HEK293 (cell line): ENCODE measurements at regions not wholly inside any gene's neighbourhood (a gene's known extent, or its start where the extent isn't known, plus 50 kb on each side); places are given as distances from the start of the nearest gene placed in this dataset.
A peak's percentile ranks its signal among the peaks of the same experiment; 100 is the strongest.

ENCODE experiments used
- CTCF ChIA-PET: fragments of 350-600 bp; formaldehyde crosslinking; extraction: SDS; loops from one replicate; lab custom pipeline; 2021; ENCODE audit warnings: antibody characterized with exemption; lab: Yijun Ruan, JAX
- POLR2A ChIA-PET: fragments of 300-600 bp; formaldehyde crosslinking; extraction: SDS; loops from one replicate; lab custom pipeline; 2020; ENCODE audit warnings: antibody characterized with exemption, inconsistent platforms; lab: Yijun Ruan, JAX
- H3K27ac ChIP-seq: fragments of 200-500 bp; sonication (Bioruptor generic); 2 replicates; pipeline ENCODE4 v1.5.1; 2014; ENCODE audit warnings: low read depth, low read length, control low read depth, inconsistent platforms; ENCODE audit errors: extremely low read depth
- H3K36me3 ChIP-seq, 2 experiments: fragments of 200-500 bp in 1 of 2; sonication (Bioruptor generic) in 1 of 2; 1 replicate in 1 of 2; 2 replicates in 1 of 2; pipeline ENCODE4 v1.5.1; 2014 to 2017; ENCODE audit warnings: inconsistent platforms in 2 of 2, low read length in 2 of 2; ENCODE audit not compliant: control insufficient read depth in 2 of 2, insufficient read depth in 1 of 2
- H3K4me1 ChIP-seq: fragments of 200-500 bp; sonication (Bioruptor generic); 2 replicates; pipeline ENCODE4 v1.5.1; 2014; ENCODE audit warnings: mild to moderate bottlenecking, low read length, inconsistent platforms; ENCODE audit not compliant: control insufficient read depth, insufficient read depth
- H3K4me3 ChIP-seq: 2 replicates; pipeline ENCODE4 v1.5.1; 2011; ENCODE audit warnings: low read depth, mild to moderate bottlenecking, control low read depth, low read length, moderate library complexity
- H3K9me3 ChIP-seq: fragments of 200-500 bp; sonication (Bioruptor generic); 2 replicates; pipeline ENCODE4 v1.5.1; 2014; ENCODE audit warnings: low read depth, low read length, inconsistent platforms; ENCODE audit not compliant: control insufficient read depth, insufficient read depth
- EGR2 ChIP-seq: fragments of 450-650 bp; formaldehyde crosslinking; IDR thresholded peaks from 2 replicates; pipeline ENCODE4 v1.5.1; 2016; ENCODE audit warnings: low read depth, missing biosample characterization, missing genetic modification characterization
- MYNN ChIP-seq: fragments of 450-650 bp; formaldehyde crosslinking; IDR thresholded peaks from 2 replicates; pipeline ENCODE4 v1.5.1; 2016; ENCODE audit warnings: missing biosample characterization, missing genetic modification characterization, borderline replicate concordance
- PATZ1 ChIP-seq: fragments of 450-650 bp; formaldehyde crosslinking; IDR thresholded peaks from 2 replicates; pipeline ENCODE4 v1.5.1; 2016; ENCODE audit warnings: missing biosample characterization, missing genetic modification characterization
- SCRT1 ChIP-seq: fragments of 450-650 bp; formaldehyde crosslinking; IDR thresholded peaks from 2 replicates; pipeline ENCODE4 v1.5.1; 2016; ENCODE audit warnings: missing biosample characterization, missing genetic modification characterization, borderline replicate concordance
- ZBTB49 ChIP-seq: fragments of 450-650 bp; formaldehyde crosslinking; IDR thresholded peaks from 2 replicates; pipeline ENCODE4 v1.5.1; 2016; ENCODE audit warnings: missing biosample characterization, missing genetic modification characterization, low read depth
- ZFHX2 ChIP-seq: fragments of 450-650 bp; formaldehyde crosslinking; conservative IDR thresholded peaks from 2 replicates; pipeline ENCODE4 v1.5.1; 2016; ENCODE audit warnings: missing biosample characterization, missing genetic modification characterization
- ZFP69B ChIP-seq: fragments of 450-650 bp; formaldehyde crosslinking; IDR thresholded peaks from 2 replicates; pipeline ENCODE4 v1.5.1; 2016; ENCODE audit warnings: missing biosample characterization, missing genetic modification characterization
- ZNF121 ChIP-seq: fragments of 450-650 bp; formaldehyde crosslinking; IDR thresholded peaks from 2 replicates; pipeline ENCODE4 v1.5.1; 2016; ENCODE audit warnings: missing biosample characterization, missing genetic modification characterization
- ZNF133 ChIP-seq: fragments of 450-650 bp; formaldehyde crosslinking; IDR thresholded peaks from 2 replicates; pipeline ENCODE4 v1.5.1; 2016; ENCODE audit warnings: missing biosample characterization, missing genetic modification characterization
- ZNF184 ChIP-seq: fragments of 450-650 bp; IDR thresholded peaks from 2 replicates; pipeline ENCODE4 v1.5.1; 2018; ENCODE audit warnings: missing biosample characterization, mild to moderate bottlenecking, missing genetic modification characterization
- ZNF214 ChIP-seq: fragments of 450-650 bp; formaldehyde crosslinking; IDR thresholded peaks from 2 replicates; pipeline ENCODE4 v1.5.1; 2017; ENCODE audit warnings: missing biosample characterization, mild to moderate bottlenecking, missing genetic modification characterization, borderline replicate concordance
- ZNF302 ChIP-seq: fragments of 450-650 bp; formaldehyde crosslinking; IDR thresholded peaks from 2 replicates; pipeline ENCODE4 v1.5.1; 2016; ENCODE audit warnings: missing biosample characterization, missing genetic modification characterization, low read depth
- ZNF311 ChIP-seq: fragments of 450-650 bp; formaldehyde crosslinking; IDR thresholded peaks from 2 replicates; pipeline ENCODE4 v1.5.1; 2017; ENCODE audit warnings: missing biosample characterization, missing genetic modification characterization, borderline replicate concordance
- ZNF335 ChIP-seq: fragments of 450-650 bp; formaldehyde crosslinking; conservative IDR thresholded peaks from 2 replicates; pipeline ENCODE4 v1.5.1; 2016; ENCODE audit warnings: missing biosample characterization, missing genetic modification characterization
- ZNF354C ChIP-seq: fragments of 450-650 bp; formaldehyde crosslinking; IDR thresholded peaks from 2 replicates; pipeline ENCODE4 v1.5.1; 2016; ENCODE audit warnings: missing biosample characterization, missing genetic modification characterization, low read depth, borderline replicate concordance
- ZNF426 ChIP-seq: fragments of 450-650 bp; formaldehyde crosslinking; IDR thresholded peaks from 2 replicates; pipeline ENCODE4 v1.5.1; 2017; ENCODE audit warnings: missing biosample characterization, missing genetic modification characterization, mild to moderate bottlenecking, inconsistent platforms, moderate library complexity
- ZNF521 ChIP-seq: fragments of 450-650 bp; formaldehyde crosslinking; IDR thresholded peaks from 2 replicates; pipeline ENCODE4 v1.5.1; 2017; ENCODE audit warnings: missing biosample characterization, mild to moderate bottlenecking, missing genetic modification characterization
- ZNF529 ChIP-seq: fragments of 450-650 bp; formaldehyde crosslinking; IDR thresholded peaks from 2 replicates; pipeline ENCODE4 v1.5.1; 2017; ENCODE audit warnings: missing genetic modification characterization, missing biosample characterization; ENCODE audit not compliant: insufficient replicate concordance
- ZNF629 ChIP-seq: fragments of 450-650 bp; formaldehyde crosslinking; IDR thresholded peaks from 2 replicates; pipeline ENCODE4 v1.5.1; 2017; ENCODE audit warnings: missing biosample characterization, missing genetic modification characterization
- ZSCAN30 ChIP-seq: fragments of 450-650 bp; IDR thresholded peaks from 2 replicates; pipeline ENCODE4 v1.5.1; 2018; ENCODE audit warnings: missing biosample characterization, mild to moderate bottlenecking, missing genetic modification characterization, moderate library complexity

GRCh38 chr21:43338951-43339350 lies 88.0 kb downstream of the SIK1 start:
- no peaks in the 10 kb centered on the region for H3K36me3 ChIP-seq
- H3K9me3 ChIP-seq, result no peaks in the 10 kb centered on the region
- CTCF ChIA-PET, result interaction anchor here (0.6 to 1.0 kb wide), 4 partner anchors 12 to 763 kb away, joined by 4 read pairs; no protein-coding TSS in a partner anchor
- H3K27ac ChIP-seq, result no peak overlapping the region
- H3K4me1 ChIP-seq, result no peaks in the 10 kb centered on the region; the same call in 1 of the 2 replicates
- H3K4me3 ChIP-seq, result no peak overlapping the region
- POLR2A ChIA-PET, result no interaction called here
- no peak for TF ChIP-seq ZNF335
- TF ChIP-seq ZNF529 (tag by site-specific recombination), result no peak
- no peak for TF ChIP-seq ZNF214 (tag by site-specific recombination)
- TF ChIP-seq ZNF121, result no peak
- no peak for TF ChIP-seq ZFP69B (tag by site-specific recombination)
- TF ChIP-seq ZNF302, result no peak
- peak; percentile 66 for TF ChIP-seq ZFHX2 (tag by site-specific recombination)
- TF ChIP-seq ZSCAN30 (tag by site-specific recombination), result no peak
- TF ChIP-seq ZNF184 (tag by site-specific recombination), result no peak
- no peak for TF ChIP-seq ZBTB49 (tag by site-specific recombination)
- no peak for TF ChIP-seq ZNF426 (tag by site-specific recombination)
- TF ChIP-seq SCRT1 (tag by site-specific recombination), result no peak
- peak; percentile 72 for TF ChIP-seq EGR2 (tag by site-specific recombination)
- no peak for TF ChIP-seq ZNF311 (tag by site-specific recombination)
- TF ChIP-seq ZNF354C (tag by site-specific recombination), result no peak
- TF ChIP-seq PATZ1, result no peak
- TF ChIP-seq ZNF629, result no peak

GRCh38 chr21:43337901-43338655 lies 88.9 kb downstream of the SIK1 start:
- CTCF ChIA-PET, result interaction anchor here (0.9 kb wide), 1 partner anchor 308 kb away, joined by 4 read pairs; no protein-coding TSS in a partner anchor

More at GRCh38 chr21:43337901-43338655, 88.9 kb downstream of the SIK1 start:
- no peaks in the 10 kb centered on the region for H3K36me3 ChIP-seq
- POLR2A ChIA-PET, result no interaction called here
- no peak for TF ChIP-seq ZNF133 (tag by site-specific recombination)
- no peak for TF ChIP-seq MYNN (tag by site-specific recombination)
- no peak for TF ChIP-seq ZNF521 (tag by site-specific recombination)
- no peak overlapping the region for H3K27ac ChIP-seq
- no peaks in the 10 kb centered on the region for H3K9me3 ChIP-seq
- no peaks in the 10 kb centered on the region for H3K4me1 ChIP-seq
- H3K4me3 ChIP-seq, result no peak overlapping the region
